ENCODE measurements at regions not wholly inside any gene's neighbourhood (a gene's known extent, or its start where the extent isn't known, plus 50 kb on each side); places are given as distances from the start of the nearest gene placed in this dataset.
A peak's percentile ranks its signal among the peaks of the same experiment; 100 is the strongest.
"Not testable (repeated sequence)": the region's sequence is repeated elsewhere in the genome, so short reads cannot be mapped to it uniquely, and the experiment has no call there.

DNA sequence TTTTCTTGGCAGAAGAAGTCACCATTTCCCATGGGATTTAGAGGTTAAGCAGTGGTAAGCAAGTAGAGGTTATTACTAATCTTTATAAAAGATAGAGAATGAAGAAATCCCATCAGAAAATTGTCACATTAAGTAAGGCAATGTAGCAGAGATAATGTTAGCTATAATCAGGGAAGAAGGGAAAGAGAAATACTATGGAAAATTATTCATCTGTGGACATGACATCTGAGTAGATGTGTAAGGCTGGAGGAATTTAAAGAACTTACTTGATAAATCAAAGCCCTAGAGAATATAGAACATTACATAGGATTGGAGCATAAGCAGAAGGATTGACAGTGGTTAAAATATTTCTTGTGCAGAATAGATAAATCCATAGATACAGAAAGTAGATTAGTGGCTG is 553.1 kb upstream of the CBLB start:
- no peak for DNase-seq

GRCh38 chr3:106423321-106424225 is 554.8 kb upstream of the CBLB start:
- DNase-seq = no peak

DNA sequence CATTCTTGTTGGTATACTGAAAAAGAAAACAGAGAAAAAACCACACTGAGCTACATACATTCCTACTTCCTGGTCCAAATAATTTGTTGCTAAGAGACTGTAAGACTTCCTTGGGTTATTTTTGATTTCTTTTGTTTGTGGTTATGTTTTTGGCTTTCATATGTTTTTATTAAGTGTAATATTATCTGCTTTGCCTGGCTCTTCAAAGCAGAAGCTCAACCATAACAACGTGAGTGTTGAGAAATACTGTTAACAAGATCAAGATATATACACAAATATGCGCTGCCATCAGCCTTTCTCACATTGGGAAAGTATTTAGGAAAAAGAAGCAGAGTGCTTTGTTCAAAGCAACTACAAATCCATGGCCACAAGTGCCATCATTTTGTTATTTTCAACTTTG is 556.2 kb upstream of the CBLB start:
- no peak for DNase-seq

GRCh38 chr3:106425916-106426315 is 557.1 kb upstream of the CBLB start:
- no peak for DNase-seq

GRCh38 chr3:106428565-106428994 is 559.8 kb upstream of the CBLB start:
- DNase-seq = peak; percentile 15 to 61

GRCh38 chr3:106431721-106432120 is 562.9 kb upstream of the CBLB start:
- DNase-seq = no peak

- no peak for DNase-seq
These were observed 567.2 kb upstream of the CBLB start for GRCh38 chr3:106435899-106436453.

- DNase-seq = no peak
These were observed 570.1 kb upstream of the CBLB start for GRCh38 chr3:106438887-106439286.

DNA sequence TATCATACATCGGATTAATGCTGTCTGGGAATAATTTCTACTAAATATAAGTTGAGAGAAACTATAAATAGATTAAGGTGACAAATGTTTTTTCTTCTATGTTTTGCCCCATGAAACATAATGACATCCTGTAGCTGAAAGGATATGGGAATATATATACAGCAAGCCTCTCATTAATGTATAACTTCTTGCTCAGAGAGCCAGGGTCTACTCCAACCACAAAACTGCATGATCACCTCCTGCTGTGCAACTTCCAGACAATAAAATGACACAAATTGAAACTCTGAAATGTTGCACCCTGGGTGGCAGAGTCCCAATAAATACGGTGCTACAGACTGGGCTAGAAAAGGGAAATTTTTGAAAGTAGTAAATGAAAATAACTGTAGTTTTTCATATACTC is 571.9 kb upstream of the CBLB start:
- DNase-seq = no peak

GRCh38 chr3:106446271-106446670 is 577.5 kb upstream of the CBLB start:
- no peak for DNase-seq

DNA sequence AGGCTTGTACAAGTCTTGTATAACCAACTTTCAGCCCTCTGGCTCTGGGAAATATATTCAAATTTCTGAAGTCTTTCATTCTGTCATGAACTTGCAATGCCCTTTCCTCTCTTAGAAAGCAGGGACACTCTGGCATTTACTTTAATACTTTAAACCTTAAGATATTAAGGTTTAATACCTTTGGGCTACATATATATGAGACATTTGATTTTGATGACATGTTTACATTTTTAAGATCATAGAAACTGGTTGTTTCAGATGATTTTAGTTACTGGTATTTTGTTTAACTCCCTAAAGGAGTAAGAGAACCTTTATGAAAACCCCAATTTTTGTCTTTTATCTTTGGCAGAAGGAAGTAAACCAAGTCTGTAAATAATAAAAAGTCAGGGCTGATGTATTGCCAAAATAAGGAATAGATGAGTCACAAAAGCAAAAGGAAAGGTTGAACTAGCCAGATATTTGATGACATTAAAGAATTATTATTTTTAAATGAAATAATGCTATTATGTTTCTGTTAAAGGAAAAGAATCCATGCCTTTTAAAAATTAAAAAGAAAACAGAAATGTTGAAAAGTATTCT is 579.0 kb upstream of the CBLB start:
- DNase-seq = no peak

- not testable (repeated sequence) for DNase-seq
These were observed 579.7 kb upstream of the CBLB start for GRCh38 chr3:106448372-106448966.

GRCh38 chr3:106452096-106452495 is 583.3 kb upstream of the CBLB start:
- DNase-seq = no peak

DNA sequence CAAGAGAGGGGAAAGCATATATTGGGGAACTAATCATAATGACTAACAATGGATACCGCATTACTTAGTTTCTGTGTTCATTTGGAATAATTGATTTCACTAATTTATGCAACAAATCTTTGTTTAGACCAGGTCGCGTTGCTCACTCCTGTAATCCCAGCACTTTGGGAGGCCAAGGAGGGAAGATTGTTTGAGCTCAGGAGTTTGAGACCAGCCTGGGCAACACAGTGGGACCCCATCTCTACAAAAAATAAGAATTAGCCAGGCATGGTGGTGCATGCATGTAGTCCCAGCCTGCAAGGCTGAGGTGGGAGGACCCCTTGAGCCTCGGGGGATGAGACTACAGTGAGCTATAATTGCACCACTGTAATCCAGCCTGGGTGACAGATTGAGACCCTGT is 585.7 kb upstream of the CBLB start:
- no peak for DNase-seq

GRCh38 chr3:106457281-106458180 is 588.7 kb upstream of the CBLB start:
- no peak for DNase-seq

DNA sequence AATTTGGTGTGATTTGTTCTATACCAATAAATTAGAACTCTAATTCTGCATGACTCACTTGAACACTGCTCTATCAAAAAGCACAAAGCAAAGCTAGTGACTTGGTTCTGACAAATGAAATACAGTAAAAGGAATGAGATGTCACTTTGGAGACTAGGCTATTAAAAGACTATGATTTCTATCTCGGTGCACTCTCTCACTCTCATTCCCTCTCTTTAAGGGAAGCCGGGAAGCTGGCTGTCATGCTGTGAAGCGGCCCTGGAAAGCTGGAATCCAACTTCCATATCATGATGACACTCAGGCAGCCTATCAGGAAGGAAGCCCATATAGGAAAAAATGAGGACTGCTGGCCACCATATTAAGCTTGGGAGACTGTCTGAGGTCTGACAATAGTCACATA is 590.1 kb upstream of the CBLB start:
- no peak for DNase-seq

DNA sequence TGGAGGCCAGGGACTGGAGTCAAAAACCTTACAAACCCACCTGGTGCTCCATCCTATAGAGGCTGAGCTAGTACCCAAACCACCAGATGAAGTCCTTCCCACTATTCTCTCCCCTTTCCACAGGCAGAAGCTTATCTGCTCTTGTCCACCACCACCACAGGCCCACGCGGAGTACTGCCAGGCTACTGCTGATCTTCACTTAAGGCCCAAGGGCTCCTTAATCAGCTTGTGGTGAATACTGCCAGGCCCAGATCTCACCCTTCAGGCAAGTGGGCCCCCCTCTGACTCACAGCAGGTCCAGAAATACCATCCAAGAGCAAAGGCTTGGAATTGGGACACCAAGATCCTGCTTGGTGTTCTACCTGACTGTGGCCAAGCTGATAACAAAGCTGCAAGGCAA is 598.1 kb upstream of the CBLB start:
- DNase-seq = no peak

GRCh38 chr3:106473576-106474475 is 605.0 kb upstream of the CBLB start:
- no peak for DNase-seq

DNA sequence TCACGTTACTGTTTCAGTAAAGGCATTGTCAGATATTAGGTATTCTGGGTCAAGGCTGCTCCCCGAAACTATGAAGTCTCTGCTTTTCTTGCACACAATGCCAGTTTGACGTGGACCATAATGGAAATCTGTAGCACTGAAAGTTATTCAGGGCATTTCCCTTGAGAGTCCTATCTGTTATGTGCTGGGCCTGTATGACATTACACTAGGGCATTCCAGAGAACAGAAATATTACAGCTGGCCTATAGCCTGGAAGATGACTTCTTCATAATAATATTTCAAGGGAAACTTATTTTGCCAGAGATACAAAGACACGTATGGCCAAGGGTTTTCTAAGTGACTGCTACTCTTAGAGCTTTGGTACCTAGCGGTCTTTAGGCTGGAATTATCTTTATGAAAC is 613.6 kb upstream of the CBLB start:
- DNase-seq = no peak

GRCh38 chr3:106485217-106485616 is 616.4 kb upstream of the CBLB start:
- DNase-seq = no peak

DNA sequence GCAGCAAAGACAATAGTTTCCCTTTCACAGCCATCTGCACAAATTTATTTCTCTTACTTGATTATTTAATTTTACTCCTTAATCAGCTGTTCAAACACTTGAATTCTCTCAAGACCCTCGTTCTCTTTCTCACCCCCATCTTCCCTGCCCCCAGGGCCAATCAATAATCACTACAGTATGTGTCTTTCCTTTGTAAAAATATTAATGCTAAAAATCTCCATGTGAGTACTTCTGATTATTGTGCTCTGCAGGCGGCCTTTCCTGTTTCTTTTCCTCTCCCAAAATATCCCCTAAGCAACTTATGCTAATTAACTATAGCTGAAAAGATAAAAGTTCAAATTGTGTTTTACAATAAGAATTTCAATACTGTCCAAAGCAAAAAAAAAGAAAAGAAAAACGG is 617.0 kb upstream of the CBLB start:
- no peak for DNase-seq

All from SW 1271 (cell line).